Nephron progenitor cell (in vitro differentiated cells): ENCODE measurements at regions not wholly inside any gene's neighbourhood (a gene's known extent, or its start where the extent isn't known, plus 50 kb on each side); places are given as distances from the start of the nearest gene placed in this dataset.

Experiments used
- DNase-seq: peaks from one replicate; pipeline ENCODE4 v3.0.0; 2021
- H3K27ac Mint-ChIP-seq: 2 replicates; pipeline ENCODE4 v1.8.0; 2021; ENCODE audit warnings: mild to moderate bottlenecking, moderate library complexity, mixed read lengths
- H3K27me3 Mint-ChIP-seq: 2 replicates; pipeline ENCODE4 v1.8.0; 2021; ENCODE audit warnings: mild to moderate bottlenecking, low read depth, mixed read lengths; ENCODE audit not compliant: poor library complexity
- H3K36me3 Mint-ChIP-seq: 2 replicates; pipeline ENCODE4 v1.8.0; 2021; ENCODE audit warnings: low read depth, mixed read lengths
- H3K4me1 Mint-ChIP-seq: 2 replicates; pipeline ENCODE4 v1.8.0; 2021; ENCODE audit warnings: mixed read lengths
- H3K4me3 Mint-ChIP-seq: 2 replicates; pipeline ENCODE4 v1.8.0; 2021; ENCODE audit warnings: mild to moderate bottlenecking, moderate library complexity, mixed read lengths
- H3K9me3 Mint-ChIP-seq: 2 replicates; pipeline ENCODE4 v1.8.0; 2021; ENCODE audit warnings: mild to moderate bottlenecking, moderate library complexity, mixed read lengths
- TF ChIP-seq, protein P1 (sequence below): fragments of 200-600 bp; sonication (generic); IDR thresholded peaks from 2 replicates; pipeline ENCODE4 v1.5.0; 2021; ENCODE audit warnings: antibody characterized with exemption

DNA sequence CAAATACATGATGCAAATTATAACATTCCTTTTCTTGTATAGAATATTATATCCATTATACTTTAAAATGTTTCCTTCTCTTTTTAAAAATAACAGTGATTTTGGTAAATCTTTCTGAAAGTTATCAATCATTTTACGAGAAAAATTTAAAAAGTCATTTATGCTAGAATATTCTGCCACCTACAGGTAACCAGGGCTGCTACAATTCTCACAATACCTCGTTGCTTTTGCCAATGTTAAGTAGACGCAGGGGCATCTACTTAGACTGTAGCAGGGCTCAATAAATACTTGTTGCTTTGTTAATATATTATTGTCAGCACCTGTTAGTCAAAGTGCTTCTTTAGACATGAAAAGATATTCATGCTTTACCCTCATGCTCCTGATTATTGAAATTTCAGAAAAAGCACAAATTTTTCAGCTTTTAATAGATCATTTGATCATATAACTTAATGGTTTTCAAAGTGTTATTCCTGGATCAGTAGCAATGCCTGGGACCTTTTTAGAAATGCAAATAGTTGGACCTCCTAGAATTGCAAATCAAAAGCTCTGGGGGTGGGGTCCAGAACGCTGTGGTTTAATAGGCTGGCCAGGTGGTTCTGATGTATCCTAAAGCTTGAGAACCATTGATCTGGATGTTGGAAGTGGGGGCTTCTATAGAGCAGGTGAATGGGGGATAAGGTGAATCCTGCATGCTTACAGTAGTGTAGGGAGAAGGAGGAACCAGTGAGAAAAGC is 223.6 kb upstream of the PDZRN3 start:
- Mint-ChIP-seq H3K36me3 (no peaks in the 10 kb centered on the region), H3K27ac (no peak overlapping the region), H3K4me3 (no peak overlapping the region), H3K9me3 (peaks cover 16% of the 10 kb centered on the region), H3K27me3 (no peaks in the 10 kb centered on the region), H3K4me1 (peaks cover 5% of the 10 kb centered on the region)
- no peak for DNase-seq
- TF ChIP-seq, protein P1, sequence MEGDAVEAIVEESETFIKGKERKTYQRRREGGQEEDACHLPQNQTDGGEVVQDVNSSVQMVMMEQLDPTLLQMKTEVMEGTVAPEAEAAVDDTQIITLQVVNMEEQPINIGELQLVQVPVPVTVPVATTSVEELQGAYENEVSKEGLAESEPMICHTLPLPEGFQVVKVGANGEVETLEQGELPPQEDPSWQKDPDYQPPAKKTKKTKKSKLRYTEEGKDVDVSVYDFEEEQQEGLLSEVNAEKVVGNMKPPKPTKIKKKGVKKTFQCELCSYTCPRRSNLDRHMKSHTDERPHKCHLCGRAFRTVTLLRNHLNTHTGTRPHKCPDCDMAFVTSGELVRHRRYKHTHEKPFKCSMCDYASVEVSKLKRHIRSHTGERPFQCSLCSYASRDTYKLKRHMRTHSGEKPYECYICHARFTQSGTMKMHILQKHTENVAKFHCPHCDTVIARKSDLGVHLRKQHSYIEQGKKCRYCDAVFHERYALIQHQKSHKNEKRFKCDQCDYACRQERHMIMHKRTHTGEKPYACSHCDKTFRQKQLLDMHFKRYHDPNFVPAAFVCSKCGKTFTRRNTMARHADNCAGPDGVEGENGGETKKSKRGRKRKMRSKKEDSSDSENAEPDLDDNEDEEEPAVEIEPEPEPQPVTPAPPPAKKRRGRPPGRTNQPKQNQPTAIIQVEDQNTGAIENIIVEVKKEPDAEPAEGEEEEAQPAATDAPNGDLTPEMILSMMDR, result peak; percentile 69

- Mint-ChIP-seq H3K36me3 (no peaks in the 10 kb centered on the region), H3K27me3 (no peaks in the 10 kb centered on the region), H3K4me3 (no peak overlapping the region), H3K4me1 (peaks cover 5% of the 10 kb centered on the region), H3K9me3 (peaks cover 23% of the 10 kb centered on the region), H3K27ac (no peak overlapping the region)
- no peak for DNase-seq
- TF ChIP-seq, protein P1, result no peak
Measured at GRCh38 chr3:73846951-73847350, 222.2 kb upstream of the PDZRN3 start.

DNA sequence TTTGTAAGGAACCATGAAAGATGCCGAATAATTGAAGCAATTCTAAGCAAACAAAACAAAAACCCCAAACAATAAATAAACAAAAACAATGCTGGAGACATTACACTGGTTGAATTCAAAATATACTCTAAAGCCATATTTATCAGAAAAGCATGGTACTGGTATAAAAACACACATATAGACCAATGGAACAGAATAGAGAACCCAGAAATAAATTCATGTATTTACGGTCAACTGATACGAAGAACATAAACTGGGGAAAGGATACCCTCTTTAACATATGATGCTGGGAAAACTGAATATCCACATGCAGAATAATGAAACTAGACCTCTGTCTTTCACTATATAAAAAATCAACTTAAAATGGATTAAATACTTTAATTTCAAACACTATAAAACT is 214.3 kb upstream of the PDZRN3 start:
- DNase-seq, result no peak
- peaks cover 69% of the 10 kb centered on the region for H3K9me3 Mint-ChIP-seq

DNA sequence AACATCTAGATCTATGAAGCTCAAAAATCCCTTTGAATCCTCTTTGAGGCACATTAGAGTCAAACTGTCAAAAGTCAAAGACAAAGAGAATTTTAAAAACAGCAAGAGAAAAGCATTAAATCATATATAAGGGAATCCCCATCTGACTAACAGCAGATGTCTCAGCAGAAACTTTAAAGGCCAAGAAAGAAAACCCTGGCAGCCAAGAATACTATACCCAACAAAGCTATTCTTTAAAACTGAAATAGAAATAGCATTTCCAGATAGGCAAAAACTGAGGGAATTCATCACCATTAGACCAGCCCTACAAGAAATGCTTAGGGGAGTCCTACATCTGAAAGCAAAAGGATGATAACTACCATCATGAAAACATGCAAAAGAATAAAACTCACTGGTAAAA is 211.2 kb upstream of the PDZRN3 start:
- H3K27me3 Mint-ChIP-seq, result no peaks in the 10 kb centered on the region
- H3K9me3 Mint-ChIP-seq, result peaks cover 59% of the 10 kb centered on the region
- no peak overlapping the region for H3K4me3 Mint-ChIP-seq
- TF ChIP-seq, protein P1, result no peak
- no peak for DNase-seq
- H3K27ac Mint-ChIP-seq, result no peak overlapping the region
- peaks cover 28% of the 10 kb centered on the region for H3K36me3 Mint-ChIP-seq
- no peaks in the 10 kb centered on the region for H3K4me1 Mint-ChIP-seq

More for the DNA sequence above, 214.3 kb upstream of the PDZRN3 start:
- peaks cover 28% of the 10 kb centered on the region for H3K36me3 Mint-ChIP-seq
- TF ChIP-seq, protein P1, result no peak
- no peaks in the 10 kb centered on the region for H3K27me3 Mint-ChIP-seq
- H3K27ac Mint-ChIP-seq, result no peak overlapping the region
- H3K4me1 Mint-ChIP-seq, result no peaks in the 10 kb centered on the region
- no peak overlapping the region for H3K4me3 Mint-ChIP-seq

- DNase-seq, result no peak
- Mint-ChIP-seq H3K4me1 (peaks cover 4% of the 10 kb centered on the region), H3K27ac (no peak overlapping the region), H3K27me3 (no peaks in the 10 kb centered on the region), H3K36me3 (peaks cover 22% of the 10 kb centered on the region), H3K4me3 (no peak overlapping the region), H3K9me3 (peaks cover 37% of the 10 kb centered on the region)
- TF ChIP-seq, protein P1, result no peak
Measured at GRCh38 chr3:73832426-73832825, 207.7 kb upstream of the PDZRN3 start.

DNA sequence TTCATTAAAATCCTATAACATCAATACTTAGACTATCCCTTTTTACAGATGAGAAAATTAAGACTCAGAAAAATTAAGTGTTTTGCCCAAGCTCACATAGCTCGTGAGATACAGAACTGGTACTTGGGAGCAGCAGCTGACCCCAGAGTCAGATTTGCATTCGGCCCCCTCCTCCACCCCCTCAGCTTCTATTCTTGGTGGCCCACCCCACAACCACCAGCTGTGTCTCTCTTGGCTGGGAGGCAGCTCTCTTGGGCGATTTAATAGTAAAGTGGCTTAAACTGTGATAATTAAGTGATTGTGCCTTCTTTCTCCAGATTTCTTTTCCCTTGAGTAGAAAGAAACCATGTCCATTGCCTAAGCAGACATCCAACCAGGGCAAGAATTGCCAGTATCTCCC is 203.6 kb upstream of the PDZRN3 start:
- Mint-ChIP-seq H3K27me3 (no peaks in the 10 kb centered on the region), H3K4me1 (peaks cover 9% of the 10 kb centered on the region), H3K4me3 (no peak overlapping the region), H3K36me3 (no peaks in the 10 kb centered on the region), H3K27ac (no peak overlapping the region), H3K9me3 (peaks cover 7% of the 10 kb centered on the region)
- DNase-seq, result no peak
- TF ChIP-seq, protein P1, result no peak
